ENCODE measurements at regions not wholly inside any gene's neighbourhood (a gene's known extent, or its start where the extent isn't known, plus 50 kb on each side); places are given as distances from the start of the nearest gene placed in this dataset.

DNA sequence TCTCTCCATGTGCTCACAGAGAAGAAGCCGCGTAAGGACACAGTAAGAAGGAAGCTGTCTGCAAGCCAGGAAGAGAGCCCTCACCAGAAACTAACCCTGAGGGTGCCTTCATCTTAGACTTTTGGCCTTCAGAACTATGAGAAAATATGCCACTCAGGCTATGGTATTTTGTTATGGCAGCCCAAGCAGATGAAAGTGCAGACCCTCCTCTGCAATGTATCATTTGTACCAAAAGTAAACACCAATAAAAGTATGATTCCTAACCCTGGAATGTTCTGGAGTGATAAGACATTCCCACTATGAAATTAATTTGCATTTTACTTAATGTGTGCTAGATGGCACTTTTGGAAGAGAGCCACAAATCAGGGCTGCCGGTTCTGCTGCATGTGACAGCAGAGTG, 594.3 kb downstream of the UTRN start:
- no peak for DNase-seq (ENCODE audit: low read depth in 2 of 2)

DNA sequence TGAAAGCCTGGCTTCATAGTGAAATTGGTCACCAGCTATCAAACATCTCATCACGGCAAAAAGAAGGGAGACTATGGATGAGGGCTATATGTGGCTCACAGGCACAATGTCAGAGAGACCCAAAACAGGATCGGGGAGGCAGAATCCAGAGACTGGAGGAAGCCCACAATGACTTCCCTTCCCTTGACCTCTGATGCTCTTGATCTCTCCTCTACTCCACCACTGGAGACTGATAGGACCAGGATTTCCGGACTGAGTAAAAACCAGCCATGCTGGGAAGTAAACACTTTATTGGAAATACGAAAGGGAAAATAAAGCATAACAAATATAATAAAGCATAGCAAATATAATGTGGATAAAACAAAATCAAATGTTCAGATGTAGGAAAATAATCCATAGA, 597.3 kb downstream of the UTRN start:
- DNase-seq (ENCODE audit: low read depth in 2 of 2) = no peak

DNA sequence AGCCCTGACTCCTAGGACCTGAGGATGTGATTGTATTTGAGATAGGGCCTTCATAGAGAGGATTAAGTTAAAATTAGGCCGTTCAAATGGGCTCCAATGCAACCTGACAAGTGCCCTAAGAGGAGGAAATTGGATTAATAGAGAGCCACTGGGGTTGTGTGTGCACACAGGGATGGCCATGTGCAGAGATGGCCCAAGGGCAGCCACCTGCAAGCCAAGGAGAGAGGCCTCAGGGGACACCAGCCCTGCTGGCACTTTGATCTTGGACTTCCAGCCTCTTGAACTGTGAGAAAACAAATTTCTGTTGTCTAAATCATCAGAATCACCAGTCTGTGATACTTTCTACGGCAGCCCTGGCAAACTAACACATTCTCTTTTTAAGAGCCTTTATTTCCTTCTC, 598.8 kb downstream of the UTRN start:
- DNase-seq (ENCODE audit: low read depth in 2 of 2) = no peak

DNA sequence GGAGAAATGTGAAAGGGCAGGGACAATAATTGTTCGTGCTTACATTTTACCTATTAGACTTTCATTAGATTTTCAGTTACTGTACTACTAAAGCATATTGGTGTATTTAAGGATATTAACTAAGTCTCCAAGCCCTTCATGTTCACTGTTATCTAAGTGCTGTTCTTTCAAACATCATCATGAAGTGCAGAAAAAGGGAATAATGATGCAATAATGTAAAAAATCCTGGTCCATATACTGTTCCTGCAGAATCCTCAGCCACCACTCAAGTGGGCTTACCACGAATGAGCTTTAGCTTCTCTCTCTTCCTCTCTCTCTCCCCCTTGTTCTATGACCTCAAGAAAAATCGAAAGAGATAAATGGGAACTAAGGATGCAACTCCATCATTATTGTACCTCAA, 600.7 kb downstream of the UTRN start:
- DNase-seq (ENCODE audit: low read depth in 2 of 2) = no peak

DNA sequence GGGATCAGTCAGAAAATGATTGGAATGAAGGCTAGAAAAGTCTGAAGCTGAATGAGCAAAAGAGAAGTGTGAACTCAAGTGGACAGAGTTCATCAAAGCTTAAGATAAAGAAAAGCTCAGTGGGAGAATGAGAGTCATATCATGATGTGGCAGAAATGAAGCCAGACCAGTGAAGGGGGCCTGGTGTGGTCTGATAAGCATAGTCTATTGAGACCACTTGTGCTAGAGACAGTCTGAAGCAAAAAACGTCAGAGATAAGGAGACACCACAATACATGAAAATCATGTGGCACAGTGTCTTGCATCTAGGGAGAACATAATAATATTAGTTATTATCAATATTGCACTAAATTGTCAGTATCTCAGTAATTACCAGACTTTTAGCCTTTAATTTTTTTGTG, 601.5 kb downstream of the UTRN start:
- no peak for DNase-seq (ENCODE audit: low read depth in 2 of 2)

DNA sequence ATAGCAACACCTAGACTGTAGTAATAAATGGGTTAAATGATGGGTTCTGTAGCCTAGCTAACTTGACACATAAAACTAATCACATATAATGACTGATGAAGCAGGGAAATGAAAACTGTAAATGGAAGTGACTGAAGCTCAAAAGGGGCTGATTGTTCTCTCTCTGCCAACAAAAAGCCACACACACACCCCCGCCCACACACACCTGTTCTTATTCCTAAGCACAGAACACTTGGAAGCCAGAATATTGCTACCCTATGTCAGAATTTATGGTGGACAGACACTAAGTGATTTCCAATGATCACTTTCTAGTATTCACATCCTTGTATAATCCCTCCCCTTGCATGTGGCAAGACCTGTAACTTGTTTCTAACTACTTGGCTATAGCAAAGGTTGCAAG, 603.5 kb downstream of the UTRN start:
- DNase-seq (ENCODE audit: low read depth in 2 of 2) = no peak

DNA sequence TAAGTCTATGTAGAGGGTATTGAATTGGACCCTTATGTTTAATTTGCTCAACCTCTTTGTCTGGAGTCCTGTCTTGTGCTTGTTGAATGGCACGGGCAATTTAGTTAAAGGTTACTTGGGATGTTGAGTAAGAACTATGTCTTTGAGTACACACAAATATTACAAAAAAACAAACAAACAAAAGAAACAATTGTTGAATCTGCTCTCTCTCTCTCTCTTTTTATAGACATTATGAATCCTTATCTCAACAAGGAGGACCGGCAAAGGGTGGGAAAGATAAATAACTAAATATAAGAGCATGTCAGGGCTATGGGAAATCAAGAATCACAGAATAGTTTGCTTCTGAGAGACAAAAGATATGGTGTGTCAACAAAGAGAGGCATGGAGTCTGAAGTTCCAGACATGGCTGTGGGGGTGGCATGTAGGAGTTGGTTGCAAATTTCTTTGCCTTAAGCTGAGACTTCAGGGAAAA, 608.6 kb downstream of the UTRN start:
- no peak for DNase-seq (ENCODE audit: low read depth in 2 of 2)

DNA sequence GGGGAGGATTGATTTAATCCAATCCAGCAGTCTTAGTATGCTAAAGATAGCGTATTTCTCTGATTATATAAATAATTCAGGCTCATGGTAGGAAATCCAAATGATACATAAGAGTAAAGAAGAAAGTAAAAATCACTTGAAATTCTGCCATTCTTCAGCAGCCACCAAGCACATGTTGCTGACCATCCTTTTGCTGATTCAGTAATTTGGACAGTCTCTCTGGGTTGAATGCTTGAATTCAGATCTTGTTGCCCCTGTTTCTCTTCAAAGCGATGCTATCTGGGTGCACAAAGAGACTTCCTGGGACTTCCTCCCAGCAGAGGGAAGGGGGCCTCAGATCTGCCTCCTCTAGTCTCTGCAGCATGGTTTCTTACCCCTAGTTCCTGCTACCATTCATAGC, 609.1 kb downstream of the UTRN start:
- no peak for DNase-seq (ENCODE audit: low read depth in 2 of 2)

DNA sequence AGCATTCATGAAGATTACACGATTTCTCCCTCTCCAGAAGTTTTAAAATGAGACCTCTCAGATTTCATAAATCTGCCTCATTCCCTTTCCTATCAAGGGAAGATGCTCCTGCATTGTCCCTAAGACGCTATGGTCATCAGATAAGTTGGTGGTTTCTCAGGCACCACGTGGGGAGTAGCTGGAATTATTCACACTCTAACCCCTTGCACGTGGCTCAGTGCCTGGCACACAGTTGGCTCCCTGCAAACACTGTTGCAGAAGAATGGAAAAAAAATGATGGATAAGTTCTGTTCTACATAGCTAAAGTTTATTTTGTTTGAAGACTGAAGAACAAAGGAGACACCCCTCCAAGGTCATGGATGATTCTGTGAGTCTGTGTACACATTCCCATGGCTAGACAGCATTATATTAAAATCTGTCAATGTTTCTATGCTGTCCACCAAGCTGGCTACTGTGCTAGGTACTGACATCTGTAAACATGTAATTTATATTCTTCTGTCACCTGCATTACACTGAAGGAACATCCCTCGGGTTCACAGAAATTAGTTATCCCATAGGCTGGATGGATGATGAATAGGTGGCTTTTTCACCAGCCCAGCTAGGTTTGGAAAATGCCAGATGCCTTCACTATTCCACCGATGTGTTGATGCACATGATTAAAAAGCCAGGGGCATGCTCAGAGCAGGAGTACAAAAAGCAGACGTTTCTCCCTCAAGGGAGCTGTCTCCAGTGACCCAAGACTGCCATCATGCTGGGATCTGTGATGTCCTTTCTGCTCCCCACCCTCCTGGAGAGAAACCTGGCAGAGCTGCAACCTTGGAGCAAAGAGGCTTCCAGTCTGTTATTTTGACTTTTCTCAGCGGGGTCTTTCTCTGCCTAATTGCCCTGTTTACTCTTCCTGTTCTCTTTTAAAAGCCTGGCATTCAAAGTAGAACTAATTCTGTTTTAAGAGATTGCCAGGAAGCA, 610.5 kb downstream of the UTRN start:
- no peak for DNase-seq (ENCODE audit: low read depth in 2 of 2)

DNA sequence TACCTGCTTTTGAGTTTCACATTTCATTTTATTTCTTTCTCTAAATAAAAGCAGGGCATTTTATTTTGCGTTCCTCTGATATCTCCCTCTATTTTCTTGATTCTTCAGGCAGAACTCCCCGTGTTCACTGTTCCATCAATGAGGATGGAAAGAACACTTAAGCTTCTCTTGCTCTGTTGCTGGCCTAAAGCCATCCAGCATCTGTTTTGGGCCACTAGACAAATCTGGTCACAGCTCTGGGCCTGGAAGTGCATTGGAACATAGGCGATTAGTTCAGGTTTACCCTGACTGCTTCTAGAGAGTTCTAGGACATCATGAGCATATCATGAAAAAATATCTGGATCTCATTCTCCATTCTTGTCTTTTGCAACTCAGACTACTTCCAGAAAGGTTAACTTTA, 611.2 kb downstream of the UTRN start:
- no peak for DNase-seq (ENCODE audit: low read depth in 2 of 2)

DNA sequence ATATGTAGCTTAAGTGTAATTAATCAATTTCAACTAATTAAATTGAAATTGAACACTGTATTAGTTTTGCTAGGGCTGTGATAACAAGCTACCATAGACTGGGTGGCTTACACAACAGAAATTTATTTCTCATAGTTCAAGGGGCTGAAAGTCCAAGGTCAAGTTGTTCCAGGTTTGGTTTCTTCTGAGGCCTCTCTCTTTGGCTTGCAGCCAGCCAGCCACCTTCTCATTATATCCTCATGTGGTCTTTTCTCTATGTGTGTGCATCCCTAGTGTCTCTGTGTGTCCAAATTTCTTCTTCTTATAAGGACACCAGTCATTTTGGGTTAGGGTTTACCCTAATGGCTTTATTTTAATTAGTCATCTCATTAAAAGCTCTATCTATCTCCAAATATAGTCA, 611.7 kb downstream of the UTRN start:
- DNase-seq (ENCODE audit: low read depth in 2 of 2) = no peak

DNA sequence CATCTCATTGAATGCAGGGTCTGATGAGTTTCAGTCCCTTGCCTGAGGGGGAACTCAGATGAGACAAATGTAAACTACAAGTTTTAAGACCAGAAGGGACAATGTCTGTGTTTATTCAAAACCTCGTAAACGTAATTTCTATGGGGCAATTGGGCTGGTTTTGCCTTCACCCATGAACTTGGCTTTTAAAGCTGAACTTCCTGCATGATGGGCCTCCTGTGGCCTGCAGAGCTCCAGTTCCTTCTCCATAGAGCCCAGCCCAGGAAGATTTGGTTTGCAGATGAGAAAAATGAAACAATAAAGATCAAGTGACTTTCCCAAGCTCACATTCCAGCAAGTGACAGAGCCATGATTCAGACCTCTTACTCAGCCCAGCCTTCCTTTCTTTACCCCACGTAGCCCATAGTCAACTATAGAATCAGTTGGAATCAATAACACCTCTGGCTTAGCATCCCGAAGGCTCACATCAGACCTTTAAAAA, 612.3 kb downstream of the UTRN start:
- DNase-seq (ENCODE audit: low read depth in 2 of 2) = no peak

DNA sequence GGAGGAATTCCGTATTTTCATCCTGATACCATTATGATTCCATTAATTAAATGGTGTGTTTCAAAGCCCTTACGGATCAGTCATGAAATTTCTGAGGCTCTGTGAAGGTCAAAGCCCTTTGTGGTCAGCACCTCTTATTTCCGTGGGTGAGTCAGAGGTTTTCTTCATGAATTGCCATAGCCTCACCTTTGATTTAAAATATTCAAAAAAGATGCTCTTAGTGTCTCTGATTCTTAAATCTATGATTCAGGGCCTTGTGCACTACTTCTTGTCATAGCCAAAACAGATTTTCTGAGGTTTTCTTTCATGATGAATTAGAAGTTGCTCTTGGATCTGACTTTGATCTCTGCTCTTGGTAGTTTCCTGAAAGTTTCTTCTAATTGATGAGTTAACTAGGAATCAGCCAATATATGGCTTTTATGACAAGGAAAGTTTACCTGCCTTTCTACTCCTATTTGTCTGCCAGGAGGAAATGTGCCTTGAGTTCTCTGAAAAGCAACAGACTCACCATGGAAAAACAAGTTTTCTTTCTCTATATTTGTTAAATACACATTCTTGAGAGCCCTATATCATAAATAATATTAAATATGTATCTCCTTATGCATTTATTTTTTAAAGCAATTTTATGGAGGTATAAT, 613.0 kb downstream of the UTRN start:
- DNase-seq (ENCODE audit: low read depth in 2 of 2) = no peak

DNA sequence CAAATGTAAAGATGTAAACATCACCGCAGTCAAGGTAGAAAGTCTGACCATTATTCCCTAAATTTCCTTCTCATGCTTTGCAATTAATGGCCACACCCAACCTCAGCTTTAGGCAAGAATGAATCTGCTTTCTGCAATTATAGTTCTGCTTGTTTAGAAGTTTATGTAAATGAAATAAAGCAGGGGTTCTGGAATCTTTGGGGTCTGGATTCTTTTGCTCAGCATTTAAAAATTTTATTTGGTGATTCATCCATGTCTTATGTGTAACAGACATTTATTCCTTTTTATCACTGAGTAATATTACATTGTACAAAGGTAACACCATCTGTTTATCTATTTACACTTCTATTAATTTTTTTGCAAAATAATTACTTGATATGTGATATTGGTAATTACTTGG, 613.6 kb downstream of the UTRN start:
- DNase-seq (ENCODE audit: low read depth in 2 of 2) = no peak

DNA sequence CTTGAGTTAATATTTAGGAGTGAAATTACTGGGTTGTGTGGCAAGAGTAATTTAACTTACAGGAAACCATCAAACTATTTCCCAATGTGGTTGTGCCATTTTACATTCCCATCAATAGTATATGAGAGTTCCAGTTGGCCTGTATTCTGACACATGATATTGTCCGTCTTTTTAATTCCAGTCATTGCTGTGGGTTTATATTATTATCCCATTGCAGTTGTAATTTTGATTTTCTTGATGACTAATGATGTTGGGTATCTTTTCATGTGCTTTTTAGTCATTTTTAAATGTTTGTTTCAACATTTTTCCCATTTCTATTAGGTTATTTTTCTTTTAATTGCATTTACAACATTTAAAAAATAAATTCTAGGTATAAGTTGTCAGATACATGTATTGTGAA, 614.0 kb downstream of the UTRN start:
- DNase-seq (ENCODE audit: low read depth in 2 of 2) = no peak

DNA sequence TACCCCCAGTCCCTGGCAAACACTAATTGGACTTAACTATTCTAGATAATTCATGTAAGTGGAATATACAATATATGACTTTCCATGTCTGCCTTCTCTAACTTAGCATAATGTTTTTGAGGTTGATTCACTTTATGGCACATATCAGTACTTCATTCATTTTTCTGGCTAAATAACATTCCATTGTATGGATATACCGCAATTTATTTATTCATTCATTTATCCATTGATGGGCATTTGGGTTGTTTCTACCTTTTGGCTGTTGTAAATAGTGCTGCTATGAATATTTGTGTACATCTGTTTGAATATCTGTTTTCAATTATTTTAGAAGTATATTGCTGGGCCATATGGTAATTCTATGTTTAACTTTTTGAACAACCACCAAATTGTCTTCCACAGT, 616.3 kb downstream of the UTRN start:
- no peak for DNase-seq (ENCODE audit: low read depth in 2 of 2)

DNA sequence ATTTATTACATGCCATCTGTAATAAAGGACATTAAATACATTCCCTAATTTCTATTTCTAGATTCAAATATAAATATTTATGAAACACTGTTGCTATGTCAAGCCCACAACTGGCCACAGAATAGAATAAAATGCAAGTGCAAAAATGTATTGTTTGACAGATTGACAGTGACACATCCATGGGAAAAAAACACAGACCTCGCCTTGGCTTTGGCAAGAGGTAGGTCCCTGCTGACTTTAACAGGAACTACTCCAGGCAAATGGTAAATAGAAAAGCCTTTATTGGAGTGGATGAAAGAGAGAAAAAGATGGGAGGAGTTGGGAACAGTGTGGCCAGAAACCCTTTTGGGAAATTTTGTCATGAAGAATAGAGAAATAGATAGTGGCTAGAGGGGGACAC, 622.9 kb downstream of the UTRN start:
- no peak for DNase-seq (ENCODE audit: low read depth in 2 of 2)

DNA sequence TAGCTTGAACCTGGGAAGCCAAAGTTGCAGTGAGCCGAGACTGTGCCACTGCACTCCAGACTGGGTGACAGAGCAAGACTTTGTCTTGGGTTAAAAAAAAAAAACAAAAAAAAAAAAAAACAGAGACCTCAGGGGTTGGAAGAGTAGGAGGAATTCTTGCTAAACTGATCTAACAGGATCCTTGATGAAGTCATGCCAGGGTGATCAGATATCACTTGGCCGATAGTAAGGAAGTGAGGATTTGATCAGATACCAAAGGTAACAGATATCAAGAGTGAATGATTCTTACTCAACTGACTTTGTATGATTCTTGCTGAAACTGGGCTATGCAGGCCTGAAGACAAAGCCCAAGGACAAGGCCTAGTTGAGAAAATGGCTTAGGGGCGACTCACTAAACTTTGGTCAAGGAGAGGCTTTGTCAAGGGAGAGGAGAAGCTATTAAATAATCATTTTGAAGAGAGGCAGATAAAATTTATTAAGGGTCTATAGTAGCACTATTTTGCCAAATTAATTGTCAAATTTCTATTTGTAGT, 624.7 kb downstream of the UTRN start:
- DNase-seq (ENCODE audit: low read depth in 2 of 2) = no peak

DNA sequence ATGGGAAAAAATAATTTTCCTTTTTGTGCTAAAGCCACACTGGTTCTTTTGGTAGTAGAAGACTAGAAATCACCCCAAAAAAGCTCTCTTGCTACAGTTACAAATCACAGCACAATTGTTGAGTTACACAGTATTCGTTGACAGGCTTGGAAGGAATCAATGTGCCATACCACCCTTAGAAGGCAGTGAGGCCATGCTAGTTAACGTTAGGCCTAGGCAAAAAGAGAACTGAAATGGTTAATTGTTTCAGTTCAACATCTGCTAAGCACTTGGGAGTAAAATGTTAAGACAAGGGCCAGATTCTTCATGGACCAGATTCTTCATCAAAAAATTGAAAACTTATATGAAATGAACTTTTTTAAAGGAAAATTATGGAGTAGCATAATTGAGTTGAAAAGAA, 626.2 kb downstream of the UTRN start:
- DNase-seq (ENCODE audit: low read depth in 2 of 2) = no peak

DNA sequence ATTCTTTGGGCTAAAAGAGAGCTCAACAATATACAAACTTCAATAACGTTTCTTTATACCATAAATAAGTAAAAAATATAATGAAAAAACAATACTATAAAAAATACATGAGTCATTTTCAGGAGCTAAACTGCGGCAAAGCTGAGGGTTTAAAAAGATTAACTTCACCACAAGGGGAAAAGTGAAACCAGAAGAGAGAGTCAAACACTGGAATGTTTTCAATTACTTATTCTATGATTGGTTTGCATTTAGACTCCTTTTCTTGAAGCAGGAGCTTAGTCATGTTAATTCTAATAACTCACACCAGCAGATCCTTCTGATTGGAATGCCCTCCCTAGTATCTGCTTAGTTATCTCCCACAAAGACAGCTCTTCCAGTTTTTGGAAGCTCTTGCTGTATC, 627.3 kb downstream of the UTRN start:
- no peak for DNase-seq (ENCODE audit: low read depth in 2 of 2)

DNA sequence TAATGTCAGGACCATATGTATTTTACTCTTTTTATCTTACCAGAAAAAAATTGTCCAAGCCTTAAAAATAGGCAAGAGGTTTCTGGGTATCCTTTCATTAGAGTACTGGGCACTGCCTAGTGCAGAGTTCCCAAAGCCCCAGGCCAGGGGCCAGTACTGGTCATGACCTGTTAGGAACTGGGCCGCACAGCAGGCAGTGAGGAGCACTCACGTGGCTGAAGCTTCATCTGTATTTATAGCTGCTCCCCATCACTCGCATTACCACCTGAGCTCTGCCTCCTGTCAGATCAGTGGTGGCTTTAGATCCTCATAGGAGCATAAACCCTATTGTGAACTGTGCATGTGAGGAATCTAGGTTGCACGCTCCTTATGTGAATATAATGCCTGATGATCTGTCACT, 632.9 kb downstream of the UTRN start:
- no peak for DNase-seq (ENCODE audit: low read depth in 2 of 2)

DNA sequence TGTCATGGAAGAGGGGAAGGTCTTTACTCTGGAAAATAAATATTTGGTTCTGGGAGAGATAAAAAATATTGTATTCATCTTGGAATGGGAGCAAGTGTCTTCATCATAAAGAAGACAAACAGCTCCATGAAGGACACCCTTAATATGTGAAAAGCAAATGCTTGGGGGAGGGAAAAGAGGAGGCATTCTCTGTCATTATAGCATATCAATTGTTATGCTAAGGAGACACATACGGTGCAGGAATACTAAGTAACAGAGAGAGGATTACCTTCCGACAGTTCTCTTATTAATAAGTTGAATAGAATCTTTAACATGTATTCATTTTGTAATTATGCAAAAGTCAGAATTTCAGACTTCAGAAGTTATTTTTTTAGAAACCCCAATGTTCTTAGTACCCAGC, 634.4 kb downstream of the UTRN start:
- DNase-seq (ENCODE audit: low read depth in 2 of 2) = no peak

DNA sequence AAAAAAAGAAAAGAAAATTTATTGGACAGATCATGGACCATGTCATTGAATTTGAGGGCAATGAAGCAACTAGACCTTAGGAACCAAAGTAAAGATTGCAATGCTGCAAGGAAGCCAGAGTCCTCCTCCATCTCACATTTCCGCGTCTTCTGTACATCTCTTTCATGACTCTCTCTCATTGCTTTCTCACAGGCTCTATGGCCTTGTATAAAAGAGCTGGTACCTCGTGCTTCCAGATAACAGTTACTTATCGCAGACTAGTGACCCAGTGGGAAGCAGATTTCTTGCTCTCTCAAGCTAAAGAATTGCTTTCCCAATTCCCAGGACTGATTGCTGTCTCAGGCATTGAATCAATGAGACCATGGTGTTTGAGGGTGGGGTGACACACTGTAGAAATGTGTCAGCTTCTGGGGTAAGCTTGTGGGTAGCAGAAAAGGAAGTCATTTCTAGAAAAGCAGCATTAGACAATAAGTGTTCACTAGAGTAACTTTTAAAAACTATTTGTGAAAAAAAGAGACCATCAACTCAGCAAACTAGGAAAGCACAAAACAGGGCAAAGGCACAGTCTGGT, 635.3 kb downstream of the UTRN start:
- no peak for DNase-seq (ENCODE audit: low read depth in 2 of 2)
